K562 (cell line): ENCODE measurements at regions not wholly inside any gene's neighbourhood (a gene's known extent, or its start where the extent isn't known, plus 50 kb on each side); places are given as distances from the start of the nearest gene placed in this dataset.

Experiments used
- ATF1 ChIP-seq, 2 experiments: fragments of 450-650 bp in 1 of 2; IDR thresholded peaks; 2 replicates each; pipeline ENCODE4 v1.6.1; 2016; ENCODE audit warnings: missing compliant biosample characterization in 1 of 2, missing genetic modification characterization in 1 of 2
- CHD2 ChIP-seq: IDR thresholded peaks from 2 replicates; pipeline ENCODE4 v1.6.1; 2011; ENCODE audit warnings: low read depth, low read length
- CSDE1 ChIP-seq, 2 experiments: fragments of 450-650 bp; IDR thresholded peaks; 2 replicates each; pipeline ENCODE4 v1.6.1; 2016; ENCODE audit warnings: mild to moderate bottlenecking in 1 of 2
- ELK1 ChIP-seq: sonication (generic); formaldehyde crosslinking; IDR thresholded peaks from 2 replicates; pipeline ENCODE4 v1.8.1; 2022; ENCODE audit warnings: missing genetic modification reagents
- HIVEP1 ChIP-seq: fragments of 250-450 bp; sonication (Bioruptor Pico); IDR thresholded peaks from 2 replicates; pipeline ENCODE4 v1.4.0; 2020; ENCODE audit warnings: mild to moderate bottlenecking
- MTF1 ChIP-seq: fragments of 250-450 bp; sonication (Bioruptor Pico); IDR thresholded peaks from 2 replicates; pipeline ENCODE4 v1.9.0; 2021; ENCODE audit warnings: moderate library complexity, mild to moderate bottlenecking, inconsistent platforms, borderline replicate concordance
- TCF7 ChIP-seq: sonication (generic); IDR thresholded peaks from 2 replicates; pipeline ENCODE4 v1.6.1; 2016; ENCODE audit warnings: antibody characterized with exemption, borderline replicate concordance
- ZNF57 ChIP-seq: fragments of 450-650 bp; formaldehyde crosslinking; IDR thresholded peaks from 2 replicates; pipeline ENCODE4 v1.4.0; 2020; ENCODE audit warnings: mild to moderate bottlenecking, moderate library complexity
- TF ChIP-seq, protein P1 (sequence below): fragments of 250-450 bp; sonication (Bioruptor Pico); IDR thresholded peaks from 2 replicates; pipeline ENCODE4 v1.8.0; 2022; ENCODE audit warnings: moderate library complexity, mild to moderate bottlenecking, inconsistent platforms
- TF ChIP-seq, protein P2 (sequence below): sonication (generic); formaldehyde crosslinking; IDR thresholded peaks from 2 replicates; pipeline ENCODE4 v1.8.0; 2023; ENCODE audit warnings: missing genetic modification reagents, mild to moderate bottlenecking, borderline replicate concordance

GRCh38 chr22:49351761-49352227 is 475.9 kb downstream of the BRD1 start (continued):
- TF ChIP-seq ZNF57 (CRISPR knock-in tag) (no peak), ATF1 (CRISPR knock-in tag; IDR thresholded peaks at IDR 0.05) (no peak), ATF1 (tag; IDR thresholded peaks at IDR 0.05) (no peak), CSDE1 (IDR thresholded peaks at IDR 0.05) (no peak), TCF7 (no peak), HIVEP1 (no peak), MTF1 (CRISPR knock-in tag) (no peak), CHD2 (no peak), ELK1 (CRISPR knock-in tag) (no peak)
- TF ChIP-seq, protein P1, sequence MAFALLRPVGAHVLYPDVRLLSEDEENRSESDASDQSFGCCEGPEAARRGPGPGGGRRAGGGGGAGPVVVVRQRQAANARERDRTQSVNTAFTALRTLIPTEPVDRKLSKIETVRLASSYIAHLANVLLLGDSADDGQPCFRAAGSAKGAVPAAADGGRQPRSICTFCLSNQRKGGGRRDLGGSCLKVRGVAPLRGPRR (CRISPR knock-in tag), result no peak
- TF ChIP-seq, protein P2, sequence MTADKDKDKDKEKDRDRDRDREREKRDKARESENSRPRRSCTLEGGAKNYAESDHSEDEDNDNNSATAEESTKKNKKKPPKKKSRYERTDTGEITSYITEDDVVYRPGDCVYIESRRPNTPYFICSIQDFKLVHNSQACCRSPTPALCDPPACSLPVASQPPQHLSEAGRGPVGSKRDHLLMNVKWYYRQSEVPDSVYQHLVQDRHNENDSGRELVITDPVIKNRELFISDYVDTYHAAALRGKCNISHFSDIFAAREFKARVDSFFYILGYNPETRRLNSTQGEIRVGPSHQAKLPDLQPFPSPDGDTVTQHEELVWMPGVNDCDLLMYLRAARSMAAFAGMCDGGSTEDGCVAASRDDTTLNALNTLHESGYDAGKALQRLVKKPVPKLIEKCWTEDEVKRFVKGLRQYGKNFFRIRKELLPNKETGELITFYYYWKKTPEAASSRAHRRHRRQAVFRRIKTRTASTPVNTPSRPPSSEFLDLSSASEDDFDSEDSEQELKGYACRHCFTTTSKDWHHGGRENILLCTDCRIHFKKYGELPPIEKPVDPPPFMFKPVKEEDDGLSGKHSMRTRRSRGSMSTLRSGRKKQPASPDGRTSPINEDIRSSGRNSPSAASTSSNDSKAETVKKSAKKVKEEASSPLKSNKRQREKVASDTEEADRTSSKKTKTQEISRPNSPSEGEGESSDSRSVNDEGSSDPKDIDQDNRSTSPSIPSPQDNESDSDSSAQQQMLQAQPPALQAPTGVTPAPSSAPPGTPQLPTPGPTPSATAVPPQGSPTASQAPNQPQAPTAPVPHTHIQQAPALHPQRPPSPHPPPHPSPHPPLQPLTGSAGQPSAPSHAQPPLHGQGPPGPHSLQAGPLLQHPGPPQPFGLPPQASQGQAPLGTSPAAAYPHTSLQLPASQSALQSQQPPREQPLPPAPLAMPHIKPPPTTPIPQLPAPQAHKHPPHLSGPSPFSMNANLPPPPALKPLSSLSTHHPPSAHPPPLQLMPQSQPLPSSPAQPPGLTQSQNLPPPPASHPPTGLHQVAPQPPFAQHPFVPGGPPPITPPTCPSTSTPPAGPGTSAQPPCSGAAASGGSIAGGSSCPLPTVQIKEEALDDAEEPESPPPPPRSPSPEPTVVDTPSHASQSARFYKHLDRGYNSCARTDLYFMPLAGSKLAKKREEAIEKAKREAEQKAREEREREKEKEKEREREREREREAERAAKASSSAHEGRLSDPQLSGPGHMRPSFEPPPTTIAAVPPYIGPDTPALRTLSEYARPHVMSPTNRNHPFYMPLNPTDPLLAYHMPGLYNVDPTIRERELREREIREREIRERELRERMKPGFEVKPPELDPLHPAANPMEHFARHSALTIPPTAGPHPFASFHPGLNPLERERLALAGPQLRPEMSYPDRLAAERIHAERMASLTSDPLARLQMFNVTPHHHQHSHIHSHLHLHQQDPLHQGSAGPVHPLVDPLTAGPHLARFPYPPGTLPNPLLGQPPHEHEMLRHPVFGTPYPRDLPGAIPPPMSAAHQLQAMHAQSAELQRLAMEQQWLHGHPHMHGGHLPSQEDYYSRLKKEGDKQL, result no peak
